Calu3 (cell line): ENCODE measurements at regions not wholly inside any gene's neighbourhood (a gene's known extent, or its start where the extent isn't known, plus 50 kb on each side); places are given as distances from the start of the nearest gene placed in this dataset.

Source experiments
- BruUV-seq: library from RNA; stranded (reverse); fragments of 400-500 nt; replicated peaks from 2 replicates; lab custom pipeline; 2021; lab: Mats Ljungman, UMichigan
- CTCF ChIA-PET: fragments of 300-600 bp; sonication (Branson Sonifier 250); formaldehyde crosslinking; loops from one replicate; lab custom pipeline; 2022; ENCODE audit warnings: antibody characterized with exemption; lab: Charles Lee
- DNase-seq: peaks from one replicate; pipeline ENCODE4 v3.0.0; 2022
- H3K27ac Mint-ChIP-seq: one replicate; pipeline ENCODE4 v1.8.0; 2022; ENCODE audit warnings: mixed read lengths; ENCODE audit not compliant: unreplicated experiment
- H3K27me3 Mint-ChIP-seq: one replicate; pipeline ENCODE4 v1.8.0; 2022; ENCODE audit warnings: mixed read lengths; ENCODE audit not compliant: unreplicated experiment
- H3K36me3 Mint-ChIP-seq: one replicate; pipeline ENCODE4 v1.8.0; 2022; ENCODE audit warnings: mild to moderate bottlenecking, moderate library complexity, mixed read lengths; ENCODE audit not compliant: insufficient read depth, unreplicated experiment
- H3K4me1 Mint-ChIP-seq: one replicate; pipeline ENCODE4 v1.8.0; 2022; ENCODE audit warnings: mild to moderate bottlenecking, low read depth, mixed read lengths; ENCODE audit not compliant: unreplicated experiment
- H3K4me3 Mint-ChIP-seq: one replicate; pipeline ENCODE4 v1.8.0; 2022; ENCODE audit warnings: mild to moderate bottlenecking, low read depth, moderate library complexity, mixed read lengths; ENCODE audit not compliant: unreplicated experiment
- H3K9me3 Mint-ChIP-seq: one replicate; pipeline ENCODE4 v1.8.0; 2022; ENCODE audit warnings: low read depth, mixed read lengths; ENCODE audit not compliant: unreplicated experiment
- CTCF ChIP-seq: fragments of 200-600 bp; IDR thresholded peaks from one replicate; pipeline ENCODE4 v1.8.0; 2022; ENCODE audit warnings: antibody characterized with exemption; ENCODE audit not compliant: unreplicated experiment
- intact Hi-C: fragments of 100-400 bp; cut with micrococcal nuclease; formaldehyde crosslinking; loops from one replicate; pipeline ENCODE4 v1.10.0; 2022; ENCODE audit not compliant: unreplicated experiment

GRCh38 chr1:193588311-193589082 lies 402.1 kb upstream of the B3GALT2 start:
- Mint-ChIP-seq H3K27ac (no peak overlapping the region), H3K27me3 (no peaks in the 10 kb centered on the region), H3K4me1 (no peaks in the 10 kb centered on the region), H3K9me3 (no peaks in the 10 kb centered on the region), H3K4me3 (no peak overlapping the region), H3K36me3 (no peaks in the 10 kb centered on the region)
- no peak for DNase-seq
- CTCF ChIA-PET, result no interaction called here
- no TSS peak for BruUV-seq
- intact Hi-C loops, result no loop called here
- no peak for TF ChIP-seq CTCF

GRCh38 chr1:193584731-193585239 lies 398.4 kb upstream of the B3GALT2 start:
- Mint-ChIP-seq H3K4me1 (no peaks in the 10 kb centered on the region), H3K4me3 (no peak overlapping the region), H3K9me3 (peaks cover 3% of the 10 kb centered on the region), H3K27ac (no peak overlapping the region), H3K36me3 (no peaks in the 10 kb centered on the region), H3K27me3 (no peaks in the 10 kb centered on the region)
- no peak for TF ChIP-seq CTCF
- no TSS peak for BruUV-seq
- DNase-seq, result no peak
- intact Hi-C loops, result no loop called here
- CTCF ChIA-PET, result interaction anchor here (0.6 to 1.7 kb wide), 3 partner anchors 16 to 869 kb away, joined by 3 to 8 read pairs (median 4); no protein-coding TSS in a partner anchor

GRCh38 chr1:193581341-193581740 lies 394.9 kb upstream of the B3GALT2 start:
- intact Hi-C loops, result no loop called here
- no peaks in the 10 kb centered on the region for H3K27me3 Mint-ChIP-seq
- H3K4me3 Mint-ChIP-seq, result no peak overlapping the region
- H3K27ac Mint-ChIP-seq, result no peak overlapping the region
- DNase-seq, result no peak
- no peaks in the 10 kb centered on the region for H3K4me1 Mint-ChIP-seq
- TF ChIP-seq CTCF, result no peak
- no peaks in the 10 kb centered on the region for H3K36me3 Mint-ChIP-seq
- H3K9me3 Mint-ChIP-seq, result peaks cover 3% of the 10 kb centered on the region
- BruUV-seq, result no TSS peak
- CTCF ChIA-PET, result no interaction called here

GRCh38 chr1:193580419-193580818 lies 394.0 kb upstream of the B3GALT2 start:
- CTCF ChIA-PET, result no interaction called here
- intact Hi-C loops, result no loop called here
- BruUV-seq, result no TSS peak

More at GRCh38 chr1:193580419-193580818, 394.0 kb upstream of the B3GALT2 start:
- Mint-ChIP-seq H3K4me3 (no peak overlapping the region), H3K27ac (no peak overlapping the region), H3K9me3 (peaks cover 3% of the 10 kb centered on the region), H3K36me3 (no peaks in the 10 kb centered on the region), H3K27me3 (no peaks in the 10 kb centered on the region), H3K4me1 (no peaks in the 10 kb centered on the region)
- no peak for DNase-seq
- no peak for TF ChIP-seq CTCF
